Spleen (tissue), 11 donors: ENCODE measurements at regions not wholly inside any gene's neighbourhood (a gene's known extent, or its start where the extent isn't known, plus 50 kb on each side); places are given as distances from the start of the nearest gene placed in this dataset.
A peak's percentile ranks its signal among the peaks of the same experiment; 100 is the strongest.

Source experiments
- DNase-seq: peaks from one replicate; pipeline ENCODE4 v3.0.0-alpha.2; 2020
- H3K27ac ChIP-seq, 8 donors: fragments of 200-600 bp; sonication (generic) in 7 of 8; 1 replicate in 4 of 8; 2 replicates in 4 of 8; pipeline versions ENCODE4 v1.5.0 to v1.8.0; 2016 to 2021; ENCODE audit warnings: inconsistent platforms in 4 of 8, mild to moderate bottlenecking in 4 of 8, moderate library complexity in 1 of 8
- H3K27me3 ChIP-seq, 7 donors: fragments of 200-600 bp; sonication (generic) in 6 of 7; replicated peaks in 1 of 7; 1 replicate in 4 of 7; 2 replicates in 3 of 7; pipeline versions ENCODE4 v1.5.0 to v1.8.0; 2016 to 2021; ENCODE audit warnings: inconsistent platforms in 3 of 7, mild to moderate bottlenecking in 1 of 7
- H3K36me3 ChIP-seq, 6 donors: fragments of 200-600 bp; sonication (generic) in 5 of 6; 1 replicate in 4 of 6; 2 replicates in 2 of 6; pipeline versions ENCODE4 v1.5.0 to v1.8.0; 2016 to 2021; ENCODE audit warnings: inconsistent platforms in 2 of 6
- H3K4me1 ChIP-seq, 6 donors: fragments of 200-600 bp; sonication (generic) in 5 of 6; 1 replicate in 3 of 6; 2 replicates in 3 of 6; pipeline versions ENCODE4 v1.5.0 to v1.8.0; 2016 to 2021; ENCODE audit warnings: inconsistent platforms in 3 of 6
- H3K4me3 ChIP-seq, 8 donors: fragments of 200-600 bp; sonication (generic) in 7 of 8; 1 replicate in 4 of 8; 2 replicates in 4 of 8; pipeline versions ENCODE4 v1.5.0 to v1.8.0; 2016 to 2021; ENCODE audit warnings: inconsistent platforms in 4 of 8, mild to moderate bottlenecking in 4 of 8, moderate library complexity in 2 of 8
- H3K9me3 ChIP-seq, 8 donors: fragments of 200-600 bp; sonication (generic) in 7 of 8; 1 replicate in 4 of 8; 2 replicates in 4 of 8; pipeline versions ENCODE4 v1.5.0 to v1.8.0; 2016 to 2021; ENCODE audit warnings: inconsistent platforms in 4 of 8
- CTCF ChIP-seq, 11 experiments: fragments of 200-600 bp in 7 of 11; fragments of 450-650 bp in 4 of 11; sonication (generic) in 4 of 11; IDR thresholded peaks in 8 of 11; conservative IDR thresholded peaks in 3 of 11; 1 replicate in 7 of 11; 2 replicates in 4 of 11; pipeline versions ENCODE4 v1.4.0 to v1.8.0; 2016 to 2021; ENCODE audit warnings: antibody characterized with exemption in 11 of 11, inconsistent platforms in 4 of 11, mild to moderate bottlenecking in 1 of 11
- POLR2A ChIP-seq, 3 donors: fragments of 450-650 bp; IDR thresholded peaks; one replicate each; pipeline ENCODE4 v1.5.1; 2017; ENCODE audit warnings: antibody characterized with exemption in 3 of 3, mild to moderate bottlenecking in 1 of 3
- POLR2AphosphoS5 ChIP-seq, 3 donors: sonication (generic); formaldehyde crosslinking; IDR thresholded peaks; one replicate each; pipeline ENCODE4 v1.5.1; 2017; ENCODE audit warnings: antibody characterized with exemption in 3 of 3
- WGBS, 5 donors: extraction: QIAGEN DNeasy Blood & Tissue Kit in 3 of 5; methylation state at CpG; one replicate each; pipeline versions ENCODE4 v1.1.5 to v1.1.7; 2013 to 2018; 5-methylcytosine and 5-hydroxymethylcytosine counted together
- intact Hi-C: fragments of 100-400 bp; cut with DNase I; formaldehyde crosslinking; loops from one replicate; pipeline ENCODE4 v1.15.0; 2023; ENCODE audit warnings: low total_unique reads
- donor health status: healthy with polysubstance abuse.
- donor health status: DM: no; HTN: no; CAD: no; lungs with moderate emphysema.
- donor health status: DM: no; HTN: no; CAD: no.
- donor health status: Bipolar disorder and iron deficiency.
- donor health status: healthy.
- donor health status: DM: no; HTN: no; CAD: no.
- donor health status: DM: yes; HTN: yes; CAD: no.

GRCh38 chr14:65168840-65169239 is 66.5 kb upstream of the MAX start:
- 48 to 83% (median 63%) methylated on average over 3 of the region's 3 CpGs for WGBS, 5 donors
- Histone ChIP-seq H3K36me3 (no peaks in the 10 kb centered on the region), H3K4me3 (no peak overlapping the region), H3K27ac (peak overlapping the region in 1 of 8 donors; percentile 66), H3K4me1 (peaks cover 0 to 21% (median 14%) of the 10 kb centered on the region in 6 donors), H3K9me3 (no peaks in the 10 kb centered on the region), H3K27me3 (peaks cover 0 to 17% (median 0%) of the 10 kb centered on the region in 7 donors)
- intact Hi-C loops, result loop anchor here (5.0 to 10.0 kb wide), 2 partner anchors 788 to 896 kb away; no protein-coding TSS in a partner anchor
- DNase-seq, result no peak
- TF ChIP-seq CTCF (IDR thresholded peaks at IDR 0.05 in 8 of 11, conservative IDR thresholded peaks at IDR 0.05 in 3 of 11) (no peak), POLR2AphosphoS5 (IDR thresholded peaks at IDR 0.05) (no peak), POLR2A (IDR thresholded peaks at IDR 0.05) (no peak)

- peaks cover 0 to 17% (median 0%) of the 10 kb centered on the region in 7 donors for H3K27me3 ChIP-seq
- WGBS, 5 donors, result 61 to 85% (median 74%) methylated on average over 1 of the region's 1 CpG
Measured at GRCh38 chr14:65169351-65169750, 67.0 kb upstream of the MAX start.

GRCh38 chr14:65170318-65170717 is 68.0 kb upstream of the MAX start:
- 51 to 62% (median 54%) methylated on average over 7 of the region's 7 CpGs for WGBS, 5 donors
- no peaks in the 10 kb centered on the region for H3K36me3 ChIP-seq
- no peak overlapping the region for H3K27ac ChIP-seq
- TF ChIP-seq CTCF (IDR thresholded peaks at IDR 0.05 in 8 of 11, conservative IDR thresholded peaks at IDR 0.05 in 3 of 11) (no peak), POLR2AphosphoS5 (IDR thresholded peaks at IDR 0.05) (no peak), POLR2A (IDR thresholded peaks at IDR 0.05) (no peak)
- intact Hi-C loops, result loop anchor here (10.0 kb wide), 1 partner anchor 244 kb away; the partner anchor contains the start of gene FUT8
- no peaks in the 10 kb centered on the region for H3K9me3 ChIP-seq
- peaks cover 0 to 17% (median 12%) of the 10 kb centered on the region in 6 donors for H3K4me1 ChIP-seq
- H3K27me3 ChIP-seq, result peaks cover 0 to 17% (median 0%) of the 10 kb centered on the region in 7 donors
- H3K4me3 ChIP-seq, result peak overlapping the region in 4 of 8 donors; percentile 2 to 63 (median 28)
- no peak for DNase-seq

More at GRCh38 chr14:65169351-65169750, 67.0 kb upstream of the MAX start:
- intact Hi-C loops, result loop anchor here (5.0 to 10.0 kb wide), 2 partner anchors 788 to 895 kb away; no protein-coding TSS in a partner anchor
- DNase-seq, result no peak
- no peaks in the 10 kb centered on the region for H3K9me3 ChIP-seq
- peaks cover 0 to 17% (median 12%) of the 10 kb centered on the region in 6 donors for H3K4me1 ChIP-seq
- no peaks in the 10 kb centered on the region for H3K36me3 ChIP-seq
- H3K4me3 ChIP-seq, result no peak overlapping the region
- peak overlapping the region in 1 of 8 donors; percentile 66 for H3K27ac ChIP-seq
- no peak for TF ChIP-seq CTCF (IDR thresholded peaks at IDR 0.05 in 8 of 11, conservative IDR thresholded peaks at IDR 0.05 in 3 of 11)
- TF ChIP-seq POLR2AphosphoS5 (IDR thresholded peaks at IDR 0.05), result no peak
- TF ChIP-seq POLR2A (IDR thresholded peaks at IDR 0.05), result no peak

GRCh38 chr14:65170768-65171507 is 68.6 kb upstream of the MAX start:
- 2 to 7% (median 5%) methylated on average over 17 of the region's 17 CpGs for WGBS, 5 donors
- no peaks in the 10 kb centered on the region for H3K36me3 ChIP-seq

More at GRCh38 chr14:65170768-65171507, 68.6 kb upstream of the MAX start:
- H3K27ac ChIP-seq, result no peak overlapping the region
- peaks cover 0 to 17% (median 0%) of the 10 kb centered on the region in 7 donors for H3K27me3 ChIP-seq
- H3K4me3 ChIP-seq, result peak overlapping the region in 6 of 8 donors; percentile 2 to 63 (median 20)
- H3K4me1 ChIP-seq, result peaks cover 0 to 17% (median 12%) of the 10 kb centered on the region in 6 donors
- DNase-seq, result peak; percentile 84
- no peaks in the 10 kb centered on the region for H3K9me3 ChIP-seq
- no peak for TF ChIP-seq POLR2A (IDR thresholded peaks at IDR 0.05)
- peak in 5 of 11 experiments; percentile 13 to 47 (median 29) for TF ChIP-seq CTCF (IDR thresholded peaks at IDR 0.05 in 8 of 11, conservative IDR thresholded peaks at IDR 0.05 in 3 of 11)
- intact Hi-C loops, result loop anchor here (10.0 kb wide), 1 partner anchor 244 kb away; the partner anchor contains the start of gene FUT8
